HCT116 (cell line): ENCODE measurements at regions not wholly inside any gene's neighbourhood (a gene's known extent, or its start where the extent isn't known, plus 50 kb on each side); places are given as distances from the start of the nearest gene placed in this dataset.

Experiments used
- ATAC-seq: fragments of 200-7000 bp; cut with Tn5 transposase; 2 replicates; pipeline ENCODE4 v1.9.1; 2020; ENCODE audit warnings: mild to moderate bottlenecking, moderate library complexity
- BruUV-seq: library from RNA; stranded (reverse); fragments of 400-500 nt; replicated peaks from 2 replicates; lab custom pipeline; 2021; lab: Mats Ljungman, UMichigan
- CTCF ChIA-PET: fragments of 300-600 bp; sonication (Branson Sonifier 250); formaldehyde crosslinking; loops from one replicate; lab custom pipeline; 2021; ENCODE audit warnings: antibody characterized with exemption; lab: Charles Lee
- POLR2A ChIA-PET: fragments of 300-600, 350-600 bp; sonication (Branson Sonifier 250); formaldehyde crosslinking; loops from one replicate; lab custom pipeline; 2021; ENCODE audit warnings: antibody characterized with exemption; lab: Charles Lee
- RAD21 ChIA-PET, 2 experiments: fragments of 300-600 bp; sonication (Branson Sonifier 250); formaldehyde crosslinking; loops; one replicate each; lab custom pipeline; 2023; ENCODE audit warnings: low total read pairs in 2 of 2; ENCODE audit not compliant: uncharacterized antibody in 2 of 2, unreplicated experiment in 2 of 2, low non-redundant PET in 1 of 2; lab: Charles Lee
- DNase-seq: peaks from one replicate; pipeline ENCODE4 v3.0.0-alpha.2; 2010; ENCODE audit warnings: low read depth, low spot score
- H2AFZ ChIP-seq: fragments of 200-600 bp; shearing (Covaris generic), sonication (generic); 2 replicates; pipeline ENCODE4 v1.6.1; 2017; ENCODE audit warnings: low read depth, mixed run types, mixed read lengths, antibody characterized with exemption, low read length; ENCODE audit not compliant: poor library complexity, severe bottlenecking
- H3K27ac ChIP-seq: 2 replicates; pipeline ENCODE4 v1.5.1; 2012; ENCODE audit warnings: low read depth, low read length
- H3K27me3 ChIP-seq: fragments of 200-600 bp; sonication (generic); 2 replicates; pipeline ENCODE4 v1.6.1; 2016; ENCODE audit warnings: mixed run types, low read length, mixed read lengths; ENCODE audit not compliant: insufficient read depth
- H3K36me3 ChIP-seq, 2 experiments: fragments of 200-500 bp in 1 of 2; fragments of 200-600 bp in 1 of 2; sonication (Bioruptor generic) in 1 of 2; sonication (generic) in 1 of 2; 2 replicates each; pipeline versions ENCODE4 v1.5.1 to v1.6.1; 2014 to 2016; ENCODE audit warnings: low read length in 2 of 2, inconsistent platforms in 1 of 2, mixed read lengths in 1 of 2, mixed run types in 1 of 2; ENCODE audit not compliant: insufficient read depth in 2 of 2, control insufficient read depth in 1 of 2
- H3K4me1 ChIP-seq, 2 experiments: fragments of 200-600 bp in 1 of 2; sonication (generic) in 1 of 2; 2 replicates each; pipeline versions ENCODE4 v1.5.1 to v1.6.1; 2012 to 2017; ENCODE audit warnings: low read length in 2 of 2, inconsistent platforms in 1 of 2, mild to moderate bottlenecking in 1 of 2, mixed read lengths in 1 of 2, mixed run types in 1 of 2, moderate library complexity in 1 of 2; ENCODE audit not compliant: insufficient read depth in 2 of 2, control insufficient read depth in 1 of 2
- H3K4me2 ChIP-seq: fragments of 200-600 bp; sonication (generic); 2 replicates; pipeline ENCODE4 v1.6.1; 2017; ENCODE audit warnings: mixed run types, low read length, mixed read lengths
- H3K4me3 ChIP-seq, 2 experiments: fragments of 200-600 bp in 1 of 2; sonication (generic) in 1 of 2; replicated peaks in 1 of 2; 2 replicates each; pipeline ENCODE4 v1.5.1; 2011 to 2016; ENCODE audit warnings: low read length in 2 of 2, control low read depth in 1 of 2, low read depth in 1 of 2, mild to moderate bottlenecking in 1 of 2, mixed read lengths in 1 of 2, mixed run types in 1 of 2
- H3K79me2 ChIP-seq: fragments of 200-600 bp; sonication (generic); 2 replicates; pipeline ENCODE4 v1.6.1; 2017; ENCODE audit warnings: mild to moderate bottlenecking, mixed run types, low read length, moderate library complexity, mixed read lengths; ENCODE audit not compliant: insufficient read depth
- H3K9ac ChIP-seq: fragments of 200-600 bp; sonication (generic); 2 replicates; pipeline ENCODE4 v1.6.1; 2016; ENCODE audit warnings: low read length, mixed read lengths
- H3K9me2 ChIP-seq: fragments of 200-600 bp; sonication (generic), shearing (Covaris generic); 2 replicates; pipeline ENCODE4 v1.6.1; 2017; ENCODE audit warnings: mixed run types, mild to moderate bottlenecking, moderate library complexity; ENCODE audit not compliant: insufficient read depth
- H3K9me3 ChIP-seq, 2 experiments: fragments of 200-500 bp in 1 of 2; fragments of 200-600 bp in 1 of 2; sonication (Bioruptor generic) in 1 of 2; sonication (generic) in 1 of 2; 2 replicates each; pipeline ENCODE4 v1.6.1; 2014 to 2017; ENCODE audit warnings: low read length in 2 of 2, mixed read lengths in 2 of 2, inconsistent platforms in 1 of 2, low read depth in 1 of 2, mild to moderate bottlenecking in 1 of 2, mixed run types in 1 of 2, moderate library complexity in 1 of 2; ENCODE audit not compliant: control insufficient read depth in 1 of 2, insufficient read depth in 1 of 2
- H4K20me1 ChIP-seq: fragments of 200-600 bp; sonication (generic), shearing (Covaris generic); 2 replicates; pipeline ENCODE4 v1.6.1; 2017; ENCODE audit warnings: mixed run types, mild to moderate bottlenecking, moderate library complexity; ENCODE audit not compliant: insufficient read depth
- CBX3 ChIP-seq: IDR thresholded peaks from 2 replicates; pipeline ENCODE4 v1.6.1; 2012; ENCODE audit warnings: low read depth
- CEBPB ChIP-seq: IDR thresholded peaks from 2 replicates; pipeline ENCODE4 v1.6.1; 2012; ENCODE audit warnings: low read depth
- ELF1 ChIP-seq: IDR thresholded peaks from 2 replicates; pipeline ENCODE4 v1.6.1; 2012; ENCODE audit warnings: low read depth, borderline replicate concordance
- EZH2 ChIP-seq: fragments of 200-600 bp; sonication (generic); IDR thresholded peaks from 2 replicates; pipeline ENCODE4 v1.6.1; 2017; ENCODE audit warnings: antibody characterized with exemption, mixed run types
- FOSL1 ChIP-seq: IDR thresholded peaks from 2 replicates; pipeline ENCODE4 v1.6.1; 2012; ENCODE audit warnings: low read depth
- JUND ChIP-seq: IDR thresholded peaks from 2 replicates; pipeline ENCODE4 v1.6.1; 2012
- POLR2AphosphoS5 ChIP-seq: IDR thresholded peaks from 2 replicates; pipeline ENCODE4 v1.6.1; 2011; ENCODE audit warnings: mild to moderate bottlenecking, low read depth, low read length, moderate library complexity
- SP1 ChIP-seq: IDR thresholded peaks from 2 replicates; pipeline ENCODE4 v1.6.1; 2012; ENCODE audit warnings: low read depth
- SRF ChIP-seq: IDR thresholded peaks from 2 replicates; pipeline ENCODE4 v1.6.1; 2012; ENCODE audit warnings: low read depth
- TCF7L2 ChIP-seq: IDR thresholded peaks from 2 replicates; pipeline ENCODE4 v1.7.0; 2011; ENCODE audit warnings: borderline replicate concordance, inconsistent platforms; ENCODE audit not compliant: insufficient read depth, insufficient read length; ENCODE audit errors: extremely low read depth
- ZFX ChIP-seq: fragments of 450-650 bp; IDR thresholded peaks from 2 replicates; pipeline ENCODE4 v1.6.1; 2017
- intact Hi-C: fragments of 100-400 bp; cut with micrococcal nuclease; formaldehyde crosslinking; loops from 2 replicates; pipeline ENCODE4 v1.10.0; 2022
- TF ChIP-seq, protein P1 (sequence below): IDR thresholded peaks from 2 replicates; pipeline ENCODE4 v1.6.1; 2012
- TF ChIP-seq, protein P2 (sequence below), 3 experiments: fragments of 200-600 bp in 1 of 3; sonication (generic) in 1 of 3; IDR thresholded peaks in 2 of 3; conservative IDR thresholded peaks in 1 of 3; 2 replicates each; pipeline ENCODE4 v1.5.1; 2012 to 2017; ENCODE audit warnings: low read depth in 2 of 3, low read length in 2 of 3, antibody characterized with exemption in 1 of 3, borderline replicate concordance in 1 of 3, control low read depth in 1 of 3, mild to moderate bottlenecking in 1 of 3, mixed read lengths in 1 of 3, mixed run types in 1 of 3, moderate library complexity in 1 of 3; ENCODE audit not compliant: insufficient read depth in 1 of 3
- TF ChIP-seq, protein P3 (sequence below): IDR thresholded peaks from 2 replicates; pipeline ENCODE4 v1.6.1; 2012; ENCODE audit warnings: low read depth

DNA sequence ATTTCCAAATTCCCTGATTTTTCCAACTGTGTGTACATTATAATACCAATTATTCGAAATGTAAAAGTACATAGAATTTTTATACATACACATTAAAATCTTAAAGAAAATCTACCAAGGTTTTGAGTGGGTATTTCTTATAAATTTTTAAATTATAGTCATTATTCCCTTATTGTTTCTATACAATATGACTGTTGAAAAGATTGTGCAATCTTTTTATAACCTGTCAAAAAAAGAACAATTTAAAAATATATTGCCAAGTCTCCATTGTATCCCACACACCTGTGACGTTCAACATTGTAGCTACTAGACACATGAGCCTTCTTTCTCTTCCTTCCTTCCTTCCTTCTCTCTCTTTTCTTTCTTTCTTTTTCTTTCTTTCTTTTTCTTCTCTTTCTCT lies 473.2 kb upstream of the CHRM3 start:
- TF ChIP-seq ELF1 (no peak), FOSL1 (no peak), JUND (no peak), TCF7L2 (no peak), CEBPB (no peak), ZFX (no peak), SRF (no peak)
- TF ChIP-seq, all 23 proteins: peak for 0
- no peak overlapping the region for H3K27ac ChIP-seq
- POLR2A ChIA-PET, result no interaction called here
- RAD21 ChIA-PET, result no interaction called here
- BruUV-seq, result no TSS peak
- H2AFZ ChIP-seq, result no peak overlapping the region
- H3K9me3 ChIP-seq, result peaks cover 4 to 9% of the 10 kb centered on the region in 2 experiments; a peak in 2 of 4 replicates
- no peaks in the 10 kb centered on the region for H3K79me2 ChIP-seq
- no peak overlapping the region for H3K4me2 ChIP-seq
- DNase-seq (no peak), ATAC-seq (no peak)
- H3K4me3 ChIP-seq, result no peak overlapping the region
- no peak overlapping the region for H3K9ac ChIP-seq
- H3K4me1 ChIP-seq, result no peaks in the 10 kb centered on the region
- H3K9me2 ChIP-seq, result no peaks in the 10 kb centered on the region
- intact Hi-C loops, result no loop called here
- H3K27me3 ChIP-seq, result no peaks in the 10 kb centered on the region
- H3K36me3 ChIP-seq, result no peaks in the 10 kb centered on the region
- H4K20me1 ChIP-seq, result no peaks in the 10 kb centered on the region
- CTCF ChIA-PET, result no interaction called here

DNA sequence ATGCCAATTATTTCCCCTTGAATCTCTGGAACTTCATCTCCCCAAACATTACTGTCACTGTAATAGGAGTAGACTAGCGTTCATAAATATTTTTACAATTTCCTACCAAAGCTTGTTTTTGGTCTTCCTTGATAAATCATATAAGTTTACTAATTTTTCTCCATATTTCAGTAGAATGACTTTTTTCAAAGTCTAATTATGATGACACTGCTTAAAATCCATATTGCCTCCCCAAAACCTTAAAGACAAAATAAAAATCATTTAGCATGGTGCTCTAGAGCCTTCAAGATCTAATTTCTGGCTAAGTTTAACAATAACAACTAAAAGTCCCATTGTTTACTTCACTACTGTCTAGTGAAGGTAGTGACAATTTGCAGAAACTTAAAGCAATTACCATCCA lies 474.2 kb upstream of the CHRM3 start:
- ChIA-PET RAD21 (no interaction called here), POLR2A (no interaction called here), CTCF (no interaction called here)
- Histone ChIP-seq H3K36me3 (no peaks in the 10 kb centered on the region), H3K4me3 (no peak overlapping the region), H3K4me2 (no peak overlapping the region), H3K79me2 (no peaks in the 10 kb centered on the region), H3K9me3 (peaks cover 4 to 9% of the 10 kb centered on the region in 2 experiments; a peak in 2 of 4 replicates), H3K9me2 (no peaks in the 10 kb centered on the region), H3K4me1 (no peaks in the 10 kb centered on the region), H3K27ac (no peak overlapping the region), H2AFZ (no peak overlapping the region), H4K20me1 (no peaks in the 10 kb centered on the region), H3K9ac (no peak overlapping the region), H3K27me3 (no peaks in the 10 kb centered on the region)
- no peak for DNase-seq
- no peak for ATAC-seq
- no TSS peak for BruUV-seq
- intact Hi-C loops, result no loop called here
- TF ChIP-seq TCF7L2 (no peak), ZFX (no peak), FOSL1 (no peak), EZH2 (no peak), CEBPB (no peak), SP1 (no peak), POLR2AphosphoS5 (no peak), ELF1 (no peak), CBX3 (no peak)
- TF ChIP-seq, protein P1, sequence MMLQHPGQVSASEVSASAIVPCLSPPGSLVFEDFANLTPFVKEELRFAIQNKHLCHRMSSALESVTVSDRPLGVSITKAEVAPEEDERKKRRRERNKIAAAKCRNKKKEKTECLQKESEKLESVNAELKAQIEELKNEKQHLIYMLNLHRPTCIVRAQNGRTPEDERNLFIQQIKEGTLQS, result no peak
- TF ChIP-seq, protein P2, sequence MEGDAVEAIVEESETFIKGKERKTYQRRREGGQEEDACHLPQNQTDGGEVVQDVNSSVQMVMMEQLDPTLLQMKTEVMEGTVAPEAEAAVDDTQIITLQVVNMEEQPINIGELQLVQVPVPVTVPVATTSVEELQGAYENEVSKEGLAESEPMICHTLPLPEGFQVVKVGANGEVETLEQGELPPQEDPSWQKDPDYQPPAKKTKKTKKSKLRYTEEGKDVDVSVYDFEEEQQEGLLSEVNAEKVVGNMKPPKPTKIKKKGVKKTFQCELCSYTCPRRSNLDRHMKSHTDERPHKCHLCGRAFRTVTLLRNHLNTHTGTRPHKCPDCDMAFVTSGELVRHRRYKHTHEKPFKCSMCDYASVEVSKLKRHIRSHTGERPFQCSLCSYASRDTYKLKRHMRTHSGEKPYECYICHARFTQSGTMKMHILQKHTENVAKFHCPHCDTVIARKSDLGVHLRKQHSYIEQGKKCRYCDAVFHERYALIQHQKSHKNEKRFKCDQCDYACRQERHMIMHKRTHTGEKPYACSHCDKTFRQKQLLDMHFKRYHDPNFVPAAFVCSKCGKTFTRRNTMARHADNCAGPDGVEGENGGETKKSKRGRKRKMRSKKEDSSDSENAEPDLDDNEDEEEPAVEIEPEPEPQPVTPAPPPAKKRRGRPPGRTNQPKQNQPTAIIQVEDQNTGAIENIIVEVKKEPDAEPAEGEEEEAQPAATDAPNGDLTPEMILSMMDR (IDR thresholded peaks at IDR 0.05 in 2 of 3, conservative IDR thresholded peaks at IDR 0.05 in 1 of 3; ENCODE audit: borderline replicate concordance in 1 of 3, insufficient read depth in 1 of 3, low read depth in 2 of 3, low read length in 2 of 3), result no peak
- TF ChIP-seq, protein P3, sequence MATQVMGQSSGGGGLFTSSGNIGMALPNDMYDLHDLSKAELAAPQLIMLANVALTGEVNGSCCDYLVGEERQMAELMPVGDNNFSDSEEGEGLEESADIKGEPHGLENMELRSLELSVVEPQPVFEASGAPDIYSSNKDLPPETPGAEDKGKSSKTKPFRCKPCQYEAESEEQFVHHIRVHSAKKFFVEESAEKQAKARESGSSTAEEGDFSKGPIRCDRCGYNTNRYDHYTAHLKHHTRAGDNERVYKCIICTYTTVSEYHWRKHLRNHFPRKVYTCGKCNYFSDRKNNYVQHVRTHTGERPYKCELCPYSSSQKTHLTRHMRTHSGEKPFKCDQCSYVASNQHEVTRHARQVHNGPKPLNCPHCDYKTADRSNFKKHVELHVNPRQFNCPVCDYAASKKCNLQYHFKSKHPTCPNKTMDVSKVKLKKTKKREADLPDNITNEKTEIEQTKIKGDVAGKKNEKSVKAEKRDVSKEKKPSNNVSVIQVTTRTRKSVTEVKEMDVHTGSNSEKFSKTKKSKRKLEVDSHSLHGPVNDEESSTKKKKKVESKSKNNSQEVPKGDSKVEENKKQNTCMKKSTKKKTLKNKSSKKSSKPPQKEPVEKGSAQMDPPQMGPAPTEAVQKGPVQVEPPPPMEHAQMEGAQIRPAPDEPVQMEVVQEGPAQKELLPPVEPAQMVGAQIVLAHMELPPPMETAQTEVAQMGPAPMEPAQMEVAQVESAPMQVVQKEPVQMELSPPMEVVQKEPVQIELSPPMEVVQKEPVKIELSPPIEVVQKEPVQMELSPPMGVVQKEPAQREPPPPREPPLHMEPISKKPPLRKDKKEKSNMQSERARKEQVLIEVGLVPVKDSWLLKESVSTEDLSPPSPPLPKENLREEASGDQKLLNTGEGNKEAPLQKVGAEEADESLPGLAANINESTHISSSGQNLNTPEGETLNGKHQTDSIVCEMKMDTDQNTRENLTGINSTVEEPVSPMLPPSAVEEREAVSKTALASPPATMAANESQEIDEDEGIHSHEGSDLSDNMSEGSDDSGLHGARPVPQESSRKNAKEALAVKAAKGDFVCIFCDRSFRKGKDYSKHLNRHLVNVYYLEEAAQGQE, result no peak
